GM12878 (cell line): ENCODE measurements at regions not wholly inside any gene's neighbourhood (a gene's known extent, or its start where the extent isn't known, plus 50 kb on each side); places are given as distances from the start of the nearest gene placed in this dataset.
A peak's percentile ranks its signal among the peaks of the same experiment; 100 is the strongest.

Experiments used
- ATAC-seq: fragments of 200-7000 bp; cut with Tn5 transposase; 3 replicates; pipeline ENCODE4 v1.9.1; 2020; ENCODE audit warnings: mild to moderate bottlenecking, moderate library complexity
- BruUV-seq: library from RNA; stranded (reverse); fragments of 400-500 nt; replicated peaks from 2 replicates; lab custom pipeline; 2021; lab: Mats Ljungman, UMichigan
- CTCF ChIA-PET: fragments of 300-600 bp; sonication (Branson Sonifier 250); formaldehyde crosslinking; extraction: SDS; loops from one replicate; lab custom pipeline; 2021; ENCODE audit warnings: inconsistent platforms; lab: Yijun Ruan, JAX
- POLR2A ChIA-PET: fragments of 350-600 bp; formaldehyde crosslinking; extraction: SDS; loops from one replicate; lab custom pipeline; 2021; ENCODE audit warnings: inconsistent platforms; lab: Charles Lee
- RAD21 ChIA-PET: fragments of 300-600 bp; sonication (Branson Sonifier 250); formaldehyde crosslinking; loops from one replicate; lab custom pipeline; 2023; ENCODE audit warnings: antibody characterized with exemption; ENCODE audit not compliant: unreplicated experiment; lab: Charles Lee
- SMC1A ChIA-PET: fragments of 300-600 bp; sonication (Branson Sonifier 250); formaldehyde crosslinking; loops from one replicate; lab custom pipeline; 2023; ENCODE audit not compliant: unreplicated experiment, uncharacterized antibody; lab: Charles Lee
- DNase-seq: peaks from one replicate; pipeline ENCODE4 v3.0.0-alpha.2; 2011; ENCODE audit warnings: low read depth, low spot score
- FAIRE-seq: peaks from 3 replicates; lab custom pipeline; 2011; peaks lifted over from hg19 to GRCh38; lab: Jason Lieb, UNC
- H2AFZ ChIP-seq: 2 replicates; pipeline ENCODE4 v1.6.0; 2011; ENCODE audit warnings: low read depth, low read length, control low read depth; ENCODE audit not compliant: control insufficient read depth
- H3K27ac ChIP-seq: 2 replicates; pipeline ENCODE4 v1.5.1; 2011; ENCODE audit warnings: control low read depth; ENCODE audit not compliant: control insufficient read depth, insufficient read depth
- H3K27me3 ChIP-seq, 2 experiments: replicated peaks in 1 of 2; 2 replicates each; pipeline versions ENCODE4 v1.6.0 to v1.6.1; 2011; ENCODE audit warnings: low read length in 1 of 2; ENCODE audit not compliant: control insufficient read depth in 2 of 2, insufficient read depth in 2 of 2
- H3K36me3 ChIP-seq, 2 experiments: 2 replicates each; pipeline ENCODE4 v1.5.1; 2011; ENCODE audit warnings: low read length in 1 of 2; ENCODE audit not compliant: control insufficient read depth in 2 of 2, insufficient read depth in 2 of 2
- H3K4me1 ChIP-seq: 2 replicates; pipeline ENCODE4 v1.6.1; 2011; ENCODE audit warnings: mild to moderate bottlenecking, low read length, moderate library complexity, mixed read lengths; ENCODE audit not compliant: control insufficient read depth, insufficient read depth
- H3K4me2 ChIP-seq: 2 replicates; pipeline ENCODE4 v1.6.0; 2011; ENCODE audit warnings: control low read depth; ENCODE audit not compliant: control insufficient read depth, insufficient read depth
- H3K4me3 ChIP-seq: fragments of 200-600 bp; sonication (generic); 2 replicates; pipeline ENCODE4 v1.5.1; 2016
- H3K79me2 ChIP-seq: 2 replicates; pipeline ENCODE4 v1.6.0; 2011; ENCODE audit warnings: low read length; ENCODE audit not compliant: control insufficient read depth, insufficient read depth
- H3K9ac ChIP-seq: 2 replicates; pipeline ENCODE4 v1.8.0; 2011; ENCODE audit warnings: low read length, control low read depth, mixed read lengths; ENCODE audit not compliant: control insufficient read depth, insufficient read depth
- H3K9me3 ChIP-seq: replicated peaks from 3 replicates; pipeline ENCODE4 v1.5.1; 2011; ENCODE audit warnings: mild to moderate bottlenecking, low read length; ENCODE audit not compliant: control insufficient read depth, insufficient read depth
- H4K20me1 ChIP-seq: 2 replicates; pipeline ENCODE4 v1.6.0; 2011; ENCODE audit not compliant: control insufficient read depth, insufficient read depth
- ASH2L ChIP-seq: fragments of 300-600, 200-600 bp; sonication (generic); IDR thresholded peaks from 2 replicates; pipeline ENCODE4 v1.6.1; 2017; ENCODE audit warnings: low read depth, mild to moderate bottlenecking, borderline replicate concordance
- BCL11A ChIP-seq: IDR thresholded peaks from 2 replicates; pipeline ENCODE4 v1.6.1; 2011; ENCODE audit warnings: low read depth, low read length
- HDAC2 ChIP-seq: fragments of 200-600 bp; sonication (generic); IDR thresholded peaks from 2 replicates; pipeline ENCODE4 v1.6.1; 2017
- KLF5 ChIP-seq: fragments of 450-650 bp; IDR thresholded peaks from 2 replicates; pipeline ENCODE4 v1.6.1; 2014; ENCODE audit warnings: mild to moderate bottlenecking; ENCODE audit not compliant: partially characterized antibody
- MEF2B ChIP-seq: fragments of 450-650 bp; IDR thresholded peaks from 2 replicates; pipeline ENCODE4 v1.6.1; 2018; ENCODE audit warnings: mild to moderate bottlenecking, moderate library complexity; ENCODE audit not compliant: partially characterized antibody, poor library complexity, severe bottlenecking
- PAX5 ChIP-seq: IDR thresholded peaks from 2 replicates; pipeline ENCODE4 v1.6.1; 2011; ENCODE audit warnings: low read depth, low read length, borderline replicate concordance
- RAD21 ChIP-seq: IDR thresholded peaks from 2 replicates; pipeline ENCODE4 v1.6.1; 2011; ENCODE audit warnings: mild to moderate bottlenecking, low read depth, low read length, moderate library complexity; ENCODE audit not compliant: insufficient read depth
- RB1 ChIP-seq: fragments of 450-650 bp; formaldehyde crosslinking; IDR thresholded peaks from 2 replicates; pipeline ENCODE4 v1.6.1; 2017; ENCODE audit warnings: mild to moderate bottlenecking, borderline replicate concordance
- SMAD5 ChIP-seq: IDR thresholded peaks from 2 replicates; pipeline ENCODE4 v1.6.1; 2016; ENCODE audit warnings: antibody characterized with exemption, low read depth
- SMC3 ChIP-seq: IDR thresholded peaks from 2 replicates; pipeline ENCODE4 v1.6.1; 2011; ENCODE audit warnings: low read length, improper control_type of control experiment, borderline replicate concordance
- SREBF2 ChIP-seq: IDR thresholded peaks from 2 replicates; pipeline ENCODE4 v1.6.1; 2012; ENCODE audit warnings: mild to moderate bottlenecking, low read length
- YY1 ChIP-seq: IDR thresholded peaks from 2 replicates; pipeline ENCODE4 v1.6.1; 2011; ENCODE audit warnings: low read depth, mild to moderate bottlenecking, low read length
- WGBS: methylation state at CpG from one replicate; pipeline ENCODE4 v1.1.6; 2016; ENCODE audit warnings: low lambda C conversion rate; ENCODE audit not compliant: insufficient replicate concordance, insufficient coverage; ENCODE audit errors: missing lambda C conversion rate; 5-methylcytosine and 5-hydroxymethylcytosine counted together
- in situ Hi-C: fragments of 300-500 bp; cut with MboI; formaldehyde crosslinking; loops from 9 replicates; pipeline ENCODE4 v1.14.3; 2018; ENCODE audit warnings: mixed read lengths
- intact Hi-C: fragments of 100-400 bp; cut with micrococcal nuclease; formaldehyde crosslinking; loops from one replicate; pipeline ENCODE4 v1.14.2; 2022; ENCODE audit not compliant: unreplicated experiment
- TF ChIP-seq, protein P1 (sequence below): fragments of 450-650 bp; IDR thresholded peaks from 2 replicates; pipeline ENCODE4 v1.6.1; 2016; ENCODE audit warnings: mild to moderate bottlenecking
- TF ChIP-seq, protein P2 (sequence below), 3 experiments: IDR thresholded peaks in 2 of 3; conservative IDR thresholded peaks in 1 of 3; 2 replicates each; pipeline ENCODE4 v1.5.1; 2011; ENCODE audit warnings: low read depth in 3 of 3, low read length in 3 of 3, mild to moderate bottlenecking in 3 of 3, control low read depth in 2 of 3, moderate library complexity in 2 of 3, inconsistent platforms in 1 of 3, mixed read lengths in 1 of 3; ENCODE audit not compliant: control insufficient read depth in 2 of 3, insufficient read depth in 1 of 3; ENCODE audit errors: extremely low read depth in 1 of 3
- TF ChIP-seq, protein P3 (sequence below): fragments of 450-650 bp; IDR thresholded peaks from 2 replicates; pipeline ENCODE4 v1.6.1; 2017; ENCODE audit warnings: mild to moderate bottlenecking, moderate library complexity

DNA sequence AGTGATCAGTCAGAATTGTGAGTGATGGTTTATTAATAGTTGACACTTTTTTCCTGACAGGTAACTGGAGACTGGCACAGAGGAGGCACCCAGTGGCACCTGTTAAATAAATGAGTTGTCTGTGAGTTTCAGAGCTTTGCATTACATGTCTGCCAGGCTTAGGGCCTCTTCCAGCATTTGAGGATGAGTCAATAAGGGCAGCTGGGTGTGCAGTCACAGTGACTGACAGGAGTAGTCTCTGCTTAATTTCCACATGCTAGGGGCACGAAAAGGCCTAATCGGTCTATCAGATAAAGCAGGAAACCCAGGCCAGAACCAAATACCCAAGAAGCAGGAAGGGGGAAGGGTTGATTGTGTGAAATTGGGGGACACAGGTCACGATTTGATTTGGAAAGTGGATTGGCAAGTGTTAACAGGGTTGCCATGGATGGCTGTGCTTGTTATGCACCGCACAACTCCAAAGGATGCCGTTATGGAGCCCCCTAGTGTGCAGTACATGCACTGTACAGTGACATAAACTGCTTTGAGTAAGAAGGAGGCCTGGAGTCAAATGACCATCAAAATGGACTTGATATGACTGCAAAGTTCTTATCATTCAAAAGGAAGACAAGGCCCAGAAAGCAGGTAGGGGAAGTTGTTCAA, 111.9 kb upstream of the GGTLC1 start:
- Histone ChIP-seq H3K36me3 (no peaks in the 10 kb centered on the region), H3K9ac (no peak overlapping the region), H3K4me3 (no peak overlapping the region), H3K79me2 (no peaks in the 10 kb centered on the region), H3K27me3 (peaks cover 0 to 7% of the 10 kb centered on the region in 2 experiments; a peak in 2 of 4 replicates), H3K4me2 (no peak overlapping the region), H3K9me3 (no peaks in the 10 kb centered on the region), H4K20me1 (no peaks in the 10 kb centered on the region), H3K27ac (no peak overlapping the region), H2AFZ (no peak overlapping the region), H3K4me1 (no peaks in the 10 kb centered on the region)
- RAD21 ChIA-PET = no interaction called here
- ATAC-seq = peak; percentile 99
- intact Hi-C loops (no loop called here), in situ Hi-C loops (no loop called here)
- TF ChIP-seq, protein P1, sequence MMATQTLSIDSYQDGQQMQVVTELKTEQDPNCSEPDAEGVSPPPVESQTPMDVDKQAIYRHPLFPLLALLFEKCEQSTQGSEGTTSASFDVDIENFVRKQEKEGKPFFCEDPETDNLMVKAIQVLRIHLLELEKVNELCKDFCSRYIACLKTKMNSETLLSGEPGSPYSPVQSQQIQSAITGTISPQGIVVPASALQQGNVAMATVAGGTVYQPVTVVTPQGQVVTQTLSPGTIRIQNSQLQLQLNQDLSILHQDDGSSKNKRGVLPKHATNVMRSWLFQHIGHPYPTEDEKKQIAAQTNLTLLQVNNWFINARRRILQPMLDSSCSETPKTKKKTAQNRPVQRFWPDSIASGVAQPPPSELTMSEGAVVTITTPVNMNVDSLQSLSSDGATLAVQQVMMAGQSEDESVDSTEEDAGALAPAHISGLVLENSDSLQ = no peak
- no peak for TF ChIP-seq SREBF2
- no peak for TF ChIP-seq KLF5
- 0 out of 2 replicates have a peak, but pooled peaks have one; percentile 30 for TF ChIP-seq YY1
- no peak for TF ChIP-seq RB1
- TF ChIP-seq BCL11A = no peak
- TF ChIP-seq, protein P2, sequence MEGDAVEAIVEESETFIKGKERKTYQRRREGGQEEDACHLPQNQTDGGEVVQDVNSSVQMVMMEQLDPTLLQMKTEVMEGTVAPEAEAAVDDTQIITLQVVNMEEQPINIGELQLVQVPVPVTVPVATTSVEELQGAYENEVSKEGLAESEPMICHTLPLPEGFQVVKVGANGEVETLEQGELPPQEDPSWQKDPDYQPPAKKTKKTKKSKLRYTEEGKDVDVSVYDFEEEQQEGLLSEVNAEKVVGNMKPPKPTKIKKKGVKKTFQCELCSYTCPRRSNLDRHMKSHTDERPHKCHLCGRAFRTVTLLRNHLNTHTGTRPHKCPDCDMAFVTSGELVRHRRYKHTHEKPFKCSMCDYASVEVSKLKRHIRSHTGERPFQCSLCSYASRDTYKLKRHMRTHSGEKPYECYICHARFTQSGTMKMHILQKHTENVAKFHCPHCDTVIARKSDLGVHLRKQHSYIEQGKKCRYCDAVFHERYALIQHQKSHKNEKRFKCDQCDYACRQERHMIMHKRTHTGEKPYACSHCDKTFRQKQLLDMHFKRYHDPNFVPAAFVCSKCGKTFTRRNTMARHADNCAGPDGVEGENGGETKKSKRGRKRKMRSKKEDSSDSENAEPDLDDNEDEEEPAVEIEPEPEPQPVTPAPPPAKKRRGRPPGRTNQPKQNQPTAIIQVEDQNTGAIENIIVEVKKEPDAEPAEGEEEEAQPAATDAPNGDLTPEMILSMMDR (IDR thresholded peaks at IDR 0.05 in 2 of 3, conservative IDR thresholded peaks at IDR 0.05 in 1 of 3; ENCODE audit: control insufficient read depth in 2 of 3, extremely low read depth in 1 of 3, insufficient read depth in 1 of 3, low read depth in 3 of 3, low read length in 3 of 3) = peak; percentile 64 to 79 (median 79)
- TF ChIP-seq, protein P3, sequence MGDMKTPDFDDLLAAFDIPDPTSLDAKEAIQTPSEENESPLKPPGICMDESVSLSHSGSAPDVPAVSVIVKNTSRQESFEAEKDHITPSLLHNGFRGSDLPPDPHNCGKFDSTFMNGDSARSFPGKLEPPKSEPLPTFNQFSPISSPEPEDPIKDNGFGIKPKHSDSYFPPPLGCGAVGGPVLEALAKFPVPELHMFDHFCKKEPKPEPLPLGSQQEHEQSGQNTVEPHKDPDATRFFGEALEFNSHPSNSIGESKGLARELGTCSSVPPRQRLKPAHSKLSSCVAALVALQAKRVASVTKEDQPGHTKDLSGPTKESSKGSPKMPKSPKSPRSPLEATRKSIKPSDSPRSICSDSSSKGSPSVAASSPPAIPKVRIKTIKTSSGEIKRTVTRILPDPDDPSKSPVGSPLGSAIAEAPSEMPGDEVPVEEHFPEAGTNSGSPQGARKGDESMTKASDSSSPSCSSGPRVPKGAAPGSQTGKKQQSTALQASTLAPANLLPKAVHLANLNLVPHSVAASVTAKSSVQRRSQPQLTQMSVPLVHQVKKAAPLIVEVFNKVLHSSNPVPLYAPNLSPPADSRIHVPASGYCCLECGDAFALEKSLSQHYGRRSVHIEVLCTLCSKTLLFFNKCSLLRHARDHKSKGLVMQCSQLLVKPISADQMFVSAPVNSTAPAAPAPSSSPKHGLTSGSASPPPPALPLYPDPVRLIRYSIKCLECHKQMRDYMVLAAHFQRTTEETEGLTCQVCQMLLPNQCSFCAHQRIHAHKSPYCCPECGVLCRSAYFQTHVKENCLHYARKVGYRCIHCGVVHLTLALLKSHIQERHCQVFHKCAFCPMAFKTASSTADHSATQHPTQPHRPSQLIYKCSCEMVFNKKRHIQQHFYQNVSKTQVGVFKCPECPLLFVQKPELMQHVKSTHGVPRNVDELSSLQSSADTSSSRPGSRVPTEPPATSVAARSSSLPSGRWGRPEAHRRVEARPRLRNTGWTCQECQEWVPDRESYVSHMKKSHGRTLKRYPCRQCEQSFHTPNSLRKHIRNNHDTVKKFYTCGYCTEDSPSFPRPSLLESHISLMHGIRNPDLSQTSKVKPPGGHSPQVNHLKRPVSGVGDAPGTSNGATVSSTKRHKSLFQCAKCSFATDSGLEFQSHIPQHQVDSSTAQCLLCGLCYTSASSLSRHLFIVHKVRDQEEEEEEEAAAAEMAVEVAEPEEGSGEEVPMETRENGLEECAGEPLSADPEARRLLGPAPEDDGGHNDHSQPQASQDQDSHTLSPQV = no peak
- peak; percentile 45; the same call in 1 of the 2 replicates for TF ChIP-seq SMC3
- no peak for TF ChIP-seq SMAD5
- TF ChIP-seq ASH2L = no peak
- TF ChIP-seq MEF2B = no peak
- TF ChIP-seq PAX5 = no peak
- TF ChIP-seq RAD21 = peak; percentile 45; the same call in 1 of the 2 replicates
- TF ChIP-seq HDAC2 = no peak
- POLR2A ChIA-PET = no interaction called here
- SMC1A ChIA-PET = no interaction called here
- DNase-seq = no peak
- 27% methylated on average over 5 of the region's 5 CpGs for WGBS
- FAIRE-seq = peak; percentile 92
- CTCF ChIA-PET = interaction anchor here (2.7 kb wide), 1 partner anchor 817 kb away, joined by 16 read pairs; no protein-coding TSS in a partner anchor
- no TSS peak for BruUV-seq
